GM23248 (cell line): ENCODE measurements at regions not wholly inside any gene's neighbourhood (a gene's known extent, or its start where the extent isn't known, plus 50 kb on each side); places are given as distances from the start of the nearest gene placed in this dataset.

Experiments used
- EZH2 ChIP-seq: fragments of 200-600 bp; sonication (generic); IDR thresholded peaks from 2 replicates; pipeline ENCODE4 v1.6.1; 2018; ENCODE audit warnings: antibody characterized with exemption, mild to moderate bottlenecking; ENCODE audit not compliant: insufficient read depth, poor library complexity, severe bottlenecking
- EZH2phosphoT487 ChIP-seq: fragments of 200-600 bp; sonication (generic); IDR thresholded peaks from 2 replicates; pipeline ENCODE4 v1.6.1; 2018; ENCODE audit warnings: antibody characterized with exemption, moderate library complexity, mild to moderate bottlenecking, low read depth; ENCODE audit not compliant: insufficient read depth

DNA sequence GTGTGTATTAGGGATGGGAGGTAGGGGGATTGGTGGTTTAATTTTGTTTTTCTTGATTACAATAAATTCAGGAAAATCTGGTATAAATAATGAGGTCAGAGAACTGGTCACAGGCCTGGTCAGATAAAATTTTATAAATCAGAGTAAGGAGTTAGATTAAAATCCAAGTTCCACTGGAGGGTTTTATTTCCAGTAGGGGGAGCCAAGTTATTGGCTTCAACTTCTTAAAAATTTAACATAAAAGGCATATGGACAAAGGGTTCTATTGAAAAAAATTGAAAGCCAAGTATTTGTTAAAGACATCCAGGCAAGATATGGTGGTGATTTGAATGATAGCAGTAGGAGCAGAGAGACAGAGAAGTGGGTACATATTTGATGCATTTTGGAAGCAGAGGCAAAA, 763.3 kb downstream of the SORCS1 start:
- TF ChIP-seq EZH2 (no peak), EZH2phosphoT487 (no peak)
